ENCODE measurements at regions not wholly inside any gene's neighbourhood (a gene's known extent, or its start where the extent isn't known, plus 50 kb on each side); places are given as distances from the start of the nearest gene placed in this dataset.

GRCh38 chr7:10657201-10657600 lies 316.5 kb upstream of the PHF14 start:
- TF ChIP-seq CTCF (IDR thresholded peaks at IDR 0.05): no peak
- TF ChIP-seq ZFX (IDR thresholded peaks at IDR 0.05; ENCODE audit: borderline replicate concordance): no peak
